ENCODE measurements at regions not wholly inside any gene's neighbourhood (a gene's known extent, or its start where the extent isn't known, plus 50 kb on each side); places are given as distances from the start of the nearest gene placed in this dataset.

GRCh38 chr2:142687509-142687908 is 190.0 kb upstream of the KYNU start:
- no peak for DNase-seq (ENCODE audit: low read depth in 2 of 2)
- TF ChIP-seq EZH2 (IDR thresholded peaks at IDR 0.05; ENCODE audit: low read length, missing control alignments) (no peak), CTCF (conservative IDR thresholded peaks at IDR 0.05 in 1 of 2, IDR thresholded peaks at IDR 0.05 in 1 of 2; ENCODE audit: low read depth in 1 of 2, low read length in 2 of 2) (no peak)
- Histone ChIP-seq H3K4me3 (replicated peaks in 1 of 4; ENCODE audit: control extremely low read depth in 1 of 4, insufficient read depth in 1 of 4, low read depth in 3 of 4, low read length in 4 of 4) (no peak overlapping the region), H3K4me1 (ENCODE audit: control insufficient read depth, extremely low read depth, insufficient read depth, low read length) (no peaks in the 10 kb centered on the region), H3K79me2 (ENCODE audit: control insufficient read depth, insufficient read depth, low read length) (no peaks in the 10 kb centered on the region), H2AFZ (ENCODE audit: low read length) (no peak overlapping the region), H3K9ac (ENCODE audit: insufficient read depth, low read length) (no peak overlapping the region), H3K27ac (ENCODE audit: insufficient read depth, low read length) (no peak overlapping the region), H4K20me1 (ENCODE audit: control insufficient read depth, extremely low read depth, insufficient read depth, low read length) (no peaks in the 10 kb centered on the region), H3K27me3 (ENCODE audit: control insufficient read depth, insufficient read depth, low read length) (no peaks in the 10 kb centered on the region), H3K36me3 (ENCODE audit: control insufficient read depth, insufficient read depth, low read length) (no peaks in the 10 kb centered on the region), H3K9me3 (ENCODE audit: control insufficient read depth, insufficient read depth, low read depth, low read length) (no peaks in the 10 kb centered on the region), H3K4me2 (ENCODE audit: extremely low read depth, insufficient read depth, low read length) (no peak overlapping the region)

DNA sequence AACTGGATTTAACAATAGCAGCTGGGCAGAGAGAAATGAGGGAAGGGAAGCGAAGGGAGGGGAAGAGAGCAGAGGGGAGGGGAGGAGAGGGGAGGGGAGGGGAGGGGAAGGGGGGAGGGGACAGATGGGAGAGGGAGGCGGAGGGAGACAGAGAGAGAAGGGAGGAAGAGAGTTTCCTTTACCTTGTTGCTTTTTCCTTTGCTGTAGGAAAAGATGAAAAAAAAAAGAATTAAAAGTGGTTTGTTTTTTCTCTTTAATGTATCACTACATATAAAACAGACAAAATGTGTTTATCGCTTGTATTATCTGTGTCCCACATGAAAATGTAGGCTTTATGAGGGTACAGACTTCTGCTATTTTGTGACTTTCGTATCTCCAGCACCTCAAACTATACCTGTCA is 190.4 kb upstream of the KYNU start:
- Histone ChIP-seq H3K4me2 (ENCODE audit: extremely low read depth, insufficient read depth, low read length) (no peak overlapping the region), H3K4me1 (ENCODE audit: control insufficient read depth, extremely low read depth, insufficient read depth, low read length) (no peaks in the 10 kb centered on the region), H3K79me2 (ENCODE audit: control insufficient read depth, insufficient read depth, low read length) (no peaks in the 10 kb centered on the region), H3K27me3 (ENCODE audit: control insufficient read depth, insufficient read depth, low read length) (no peaks in the 10 kb centered on the region), H3K27ac (ENCODE audit: insufficient read depth, low read length) (no peak overlapping the region), H3K36me3 (ENCODE audit: control insufficient read depth, insufficient read depth, low read length) (no peaks in the 10 kb centered on the region), H2AFZ (ENCODE audit: low read length) (no peak overlapping the region), H3K9ac (ENCODE audit: insufficient read depth, low read length) (no peak overlapping the region), H4K20me1 (ENCODE audit: control insufficient read depth, extremely low read depth, insufficient read depth, low read length) (no peaks in the 10 kb centered on the region), H3K9me3 (ENCODE audit: control insufficient read depth, insufficient read depth, low read depth, low read length) (no peaks in the 10 kb centered on the region), H3K4me3 (replicated peaks in 1 of 4; ENCODE audit: control extremely low read depth in 1 of 4, insufficient read depth in 1 of 4, low read depth in 3 of 4, low read length in 4 of 4) (no peak overlapping the region)
- no peak for DNase-seq (ENCODE audit: low read depth in 2 of 2)
- TF ChIP-seq CTCF (conservative IDR thresholded peaks at IDR 0.05 in 1 of 2, IDR thresholded peaks at IDR 0.05 in 1 of 2; ENCODE audit: low read depth in 1 of 2, low read length in 2 of 2), result no peak
- no peak for TF ChIP-seq EZH2 (IDR thresholded peaks at IDR 0.05; ENCODE audit: low read length, missing control alignments)

GRCh38 chr2:142684667-142685066 is 192.8 kb upstream of the KYNU start:
- Histone ChIP-seq H3K9ac (ENCODE audit: insufficient read depth, low read length) (no peak overlapping the region), H3K4me1 (ENCODE audit: control insufficient read depth, extremely low read depth, insufficient read depth, low read length) (no peaks in the 10 kb centered on the region), H2AFZ (ENCODE audit: low read length) (no peak overlapping the region), H3K27me3 (ENCODE audit: control insufficient read depth, insufficient read depth, low read length) (no peaks in the 10 kb centered on the region), H3K36me3 (ENCODE audit: control insufficient read depth, insufficient read depth, low read length) (no peaks in the 10 kb centered on the region), H3K27ac (ENCODE audit: insufficient read depth, low read length) (no peak overlapping the region), H3K9me3 (ENCODE audit: control insufficient read depth, insufficient read depth, low read depth, low read length) (no peaks in the 10 kb centered on the region), H3K79me2 (ENCODE audit: control insufficient read depth, insufficient read depth, low read length) (no peaks in the 10 kb centered on the region), H3K4me3 (replicated peaks in 1 of 4; ENCODE audit: control extremely low read depth in 1 of 4, insufficient read depth in 1 of 4, low read depth in 3 of 4, low read length in 4 of 4) (no peak overlapping the region), H3K4me2 (ENCODE audit: extremely low read depth, insufficient read depth, low read length) (no peak overlapping the region), H4K20me1 (ENCODE audit: control insufficient read depth, extremely low read depth, insufficient read depth, low read length) (no peaks in the 10 kb centered on the region)
- TF ChIP-seq CTCF (conservative IDR thresholded peaks at IDR 0.05 in 1 of 2, IDR thresholded peaks at IDR 0.05 in 1 of 2; ENCODE audit: low read depth in 1 of 2, low read length in 2 of 2), result no peak
- TF ChIP-seq EZH2 (IDR thresholded peaks at IDR 0.05; ENCODE audit: low read length, missing control alignments), result no peak
- DNase-seq (ENCODE audit: low read depth in 2 of 2), result no peak
